Neural progenitor cell (in vitro differentiated cells): ENCODE measurements at regions not wholly inside any gene's neighbourhood (a gene's known extent, or its start where the extent isn't known, plus 50 kb on each side); places are given as distances from the start of the nearest gene placed in this dataset.

Source experiments
- DNase-seq: peaks from one replicate; pipeline ENCODE4 v3.0.0-alpha.2; 2016; ENCODE audit warnings: low spot score
- H2AFZ ChIP-seq: fragments of 200-600 bp; sonication (generic); replicated peaks from 2 replicates; pipeline ENCODE4 v1.6.1; 2016; ENCODE audit warnings: antibody characterized with exemption
- H3F3A ChIP-seq: fragments of 200-600 bp; sonication (generic); 2 replicates; pipeline ENCODE4 v1.6.1; 2016; ENCODE audit warnings: antibody characterized with exemption, low read depth
- H3K27ac ChIP-seq: fragments of 200-600 bp; sonication (generic); 2 replicates; pipeline ENCODE4 v1.5.1; 2016; ENCODE audit warnings: mild to moderate bottlenecking
- H3K27me3 ChIP-seq: fragments of 200-600 bp; sonication (generic); 2 replicates; pipeline ENCODE4 v1.6.1; 2016; ENCODE audit warnings: mild to moderate bottlenecking, moderate library complexity
- H3K36me3 ChIP-seq: fragments of 200-600 bp; sonication (generic); 2 replicates; pipeline ENCODE4 v1.5.1; 2016
- H3K4me1 ChIP-seq: fragments of 200-600 bp; sonication (generic); 2 replicates; pipeline ENCODE4 v1.6.1; 2016; ENCODE audit warnings: mixed run types
- H3K4me2 ChIP-seq: fragments of 200-600 bp; sonication (generic); 2 replicates; pipeline ENCODE4 v1.6.1; 2016
- H3K4me3 ChIP-seq: fragments of 200-600 bp; sonication (generic); 2 replicates; pipeline ENCODE4 v1.5.1; 2016
- H3K79me2 ChIP-seq: fragments of 200-600 bp; sonication (generic); 2 replicates; pipeline ENCODE4 v1.6.1; 2016; ENCODE audit warnings: low read depth
- H3K9ac ChIP-seq: fragments of 200-600 bp; sonication (generic); 2 replicates; pipeline ENCODE4 v1.6.1; 2016
- H3K9me3 ChIP-seq: fragments of 200-600 bp; sonication (generic); 2 replicates; pipeline ENCODE4 v1.5.1; 2016; ENCODE audit warnings: low read depth
- H4K20me1 ChIP-seq: fragments of 200-600 bp; sonication (generic); 2 replicates; pipeline ENCODE4 v1.6.1; 2016; ENCODE audit warnings: low read depth
- H3K27ac Mint-ChIP-seq: 3 replicates; pipeline ENCODE4 v1.8.0; 2021; ENCODE audit warnings: mixed read lengths
- H3K27me3 Mint-ChIP-seq: 2 replicates; pipeline ENCODE4 v1.8.0; 2022; ENCODE audit warnings: low read depth, mild to moderate bottlenecking, inconsistent platforms, moderate library complexity, mixed read lengths; ENCODE audit not compliant: insufficient read depth
- H3K36me3 Mint-ChIP-seq: 3 replicates; pipeline ENCODE4 v1.8.0; 2021; ENCODE audit warnings: mixed read lengths
- H3K4me1 Mint-ChIP-seq: 3 replicates; pipeline ENCODE4 v1.8.0; 2021; ENCODE audit warnings: mixed read lengths
- H3K4me3 Mint-ChIP-seq: 3 replicates; pipeline ENCODE4 v1.8.0; 2021; ENCODE audit warnings: mild to moderate bottlenecking, moderate library complexity, mixed read lengths
- H3K9me3 Mint-ChIP-seq: 3 replicates; pipeline ENCODE4 v1.8.0; 2020; ENCODE audit warnings: mixed read lengths
- CTCF ChIP-seq: fragments of 200-600 bp; sonication (generic); IDR thresholded peaks from 2 replicates; pipeline ENCODE4 v1.5.1; 2017; ENCODE audit warnings: antibody characterized with exemption, mild to moderate bottlenecking
- EZH2 ChIP-seq: fragments of 200-600 bp; sonication (generic); IDR thresholded peaks from 2 replicates; pipeline ENCODE4 v1.6.1; 2017; ENCODE audit warnings: antibody characterized with exemption, mild to moderate bottlenecking, moderate library complexity
- EZH2phosphoT487 ChIP-seq: fragments of 200-600 bp; sonication (generic); IDR thresholded peaks from 2 replicates; pipeline ENCODE4 v1.6.1; 2017; ENCODE audit warnings: antibody characterized with exemption

- H3K27me3 Mint-ChIP-seq: no peaks in the 10 kb centered on the region
- Histone ChIP-seq H3K9me3 (no peaks in the 10 kb centered on the region), H3K27ac (no peak overlapping the region), H3K36me3 (no peaks in the 10 kb centered on the region), H3K79me2 (no peaks in the 10 kb centered on the region), H3K4me2 (no peak overlapping the region), H3K9ac (no peak overlapping the region), H3K27me3 (no peaks in the 10 kb centered on the region), H4K20me1 (no peaks in the 10 kb centered on the region), H3K4me1 (no peaks in the 10 kb centered on the region), H3F3A (no peaks in the 10 kb centered on the region), H3K4me3 (no peak overlapping the region), H2AFZ (no peak overlapping the region)
- no peaks in the 10 kb centered on the region for H3K36me3 Mint-ChIP-seq
- H3K4me3 Mint-ChIP-seq: no peak overlapping the region
- no peak for DNase-seq
- H3K27ac Mint-ChIP-seq: no peak overlapping the region
- no peaks in the 10 kb centered on the region for H3K9me3 Mint-ChIP-seq
- TF ChIP-seq CTCF: no peak
- TF ChIP-seq EZH2: no peak
- no peak for TF ChIP-seq EZH2phosphoT487
- H3K4me1 Mint-ChIP-seq: no peaks in the 10 kb centered on the region
Observed at GRCh38 chr6:6469074-6469473, 119.4 kb upstream of the LY86 start.

- DNase-seq: no peak
- Histone ChIP-seq H4K20me1 (no peaks in the 10 kb centered on the region), H3K27me3 (no peaks in the 10 kb centered on the region), H3K79me2 (no peaks in the 10 kb centered on the region), H3K4me2 (no peak overlapping the region), H2AFZ (no peak overlapping the region), H3K27ac (no peak overlapping the region), H3F3A (no peaks in the 10 kb centered on the region), H3K9me3 (no peaks in the 10 kb centered on the region), H3K4me1 (no peaks in the 10 kb centered on the region), H3K36me3 (no peaks in the 10 kb centered on the region), H3K9ac (no peak overlapping the region), H3K4me3 (no peak overlapping the region)
- no peak overlapping the region for H3K4me3 Mint-ChIP-seq
- TF ChIP-seq EZH2phosphoT487: no peak
- no peak for TF ChIP-seq EZH2
- no peaks in the 10 kb centered on the region for H3K36me3 Mint-ChIP-seq
- no peaks in the 10 kb centered on the region for H3K4me1 Mint-ChIP-seq
- H3K27me3 Mint-ChIP-seq: no peaks in the 10 kb centered on the region
- no peak overlapping the region for H3K27ac Mint-ChIP-seq
- H3K9me3 Mint-ChIP-seq: no peaks in the 10 kb centered on the region
Observed at GRCh38 chr6:6470123-6470522, 118.4 kb upstream of the LY86 start.

- no peaks in the 10 kb centered on the region for H3K9me3 Mint-ChIP-seq
- no peaks in the 10 kb centered on the region for H3K79me2 ChIP-seq
- no peaks in the 10 kb centered on the region for H3K4me1 Mint-ChIP-seq
- no peak overlapping the region for H3K27ac Mint-ChIP-seq
- DNase-seq: no peak
- no peaks in the 10 kb centered on the region for H4K20me1 ChIP-seq
- no peak overlapping the region for H3K4me3 Mint-ChIP-seq
- no peak overlapping the region for H3K9ac ChIP-seq
- H3K27ac ChIP-seq: no peak overlapping the region
- H3K9me3 ChIP-seq: no peaks in the 10 kb centered on the region
- H3K4me3 ChIP-seq: no peak overlapping the region
- no peaks in the 10 kb centered on the region for H3K27me3 Mint-ChIP-seq
- H3K36me3 ChIP-seq: no peaks in the 10 kb centered on the region
- H3F3A ChIP-seq: no peaks in the 10 kb centered on the region
- H3K36me3 Mint-ChIP-seq: no peaks in the 10 kb centered on the region
- H3K4me1 ChIP-seq: no peaks in the 10 kb centered on the region
- H3K4me2 ChIP-seq: no peak overlapping the region
- TF ChIP-seq EZH2 (no peak), EZH2phosphoT487 (no peak), CTCF (no peak)
- H3K27me3 ChIP-seq: no peaks in the 10 kb centered on the region
- H2AFZ ChIP-seq: no peak overlapping the region
Observed at GRCh38 chr6:6471276-6471675, 117.2 kb upstream of the LY86 start.

GRCh38 chr6:6474170-6474920, 114.2 kb upstream of the LY86 start:
- Histone ChIP-seq H3K4me3 (no peak overlapping the region), H4K20me1 (no peaks in the 10 kb centered on the region), H3K79me2 (no peaks in the 10 kb centered on the region), H3F3A (no peaks in the 10 kb centered on the region), H2AFZ (no peak overlapping the region), H3K9ac (no peak overlapping the region), H3K9me3 (no peaks in the 10 kb centered on the region), H3K36me3 (no peaks in the 10 kb centered on the region), H3K4me2 (no peak overlapping the region), H3K4me1 (no peaks in the 10 kb centered on the region), H3K27me3 (no peaks in the 10 kb centered on the region), H3K27ac (no peak overlapping the region)
- H3K4me3 Mint-ChIP-seq: no peak overlapping the region
- H3K36me3 Mint-ChIP-seq: no peaks in the 10 kb centered on the region
- DNase-seq: no peak
- H3K4me1 Mint-ChIP-seq: no peaks in the 10 kb centered on the region
- H3K27ac Mint-ChIP-seq: no peak overlapping the region
- no peaks in the 10 kb centered on the region for H3K9me3 Mint-ChIP-seq
- no peaks in the 10 kb centered on the region for H3K27me3 Mint-ChIP-seq
- TF ChIP-seq EZH2phosphoT487: no peak
- no peak for TF ChIP-seq CTCF
- no peak for TF ChIP-seq EZH2
